Astrocyte (in vitro differentiated cells and primary cell): ENCODE measurements at regions not wholly inside any gene's neighbourhood (a gene's known extent, or its start where the extent isn't known, plus 50 kb on each side); places are given as distances from the start of the nearest gene placed in this dataset.

Experiments
- CTCF ChIP-seq: IDR thresholded peaks from 2 replicates; pipeline ENCODE4 v1.5.1; 2011; ENCODE audit warnings: low read depth, mild to moderate bottlenecking, inconsistent platforms, low read length, moderate library complexity; ENCODE audit not compliant: insufficient read depth
- EZH2 ChIP-seq: IDR thresholded peaks from 2 replicates; pipeline ENCODE4 v1.6.1; 2012; ENCODE audit warnings: mild to moderate bottlenecking, low read length, inconsistent platforms; ENCODE audit not compliant: insufficient read depth

GRCh38 chr4:130197946-130198345 is 1102.0 kb downstream of the C4orf33 start:
- TF ChIP-seq CTCF: no peak
- TF ChIP-seq EZH2: no peak
